ACC112 (cell line): ENCODE measurements at regions not wholly inside any gene's neighbourhood (a gene's known extent, or its start where the extent isn't known, plus 50 kb on each side); places are given as distances from the start of the nearest gene placed in this dataset.

Source experiments
- H2AFZ ChIP-seq: fragments of 200-600 bp; sonication (generic); one replicate; pipeline ENCODE4 v1.6.0; 2017; ENCODE audit warnings: antibody characterized with exemption, low read length; ENCODE audit not compliant: unreplicated experiment
- H3K27ac ChIP-seq: fragments of 200-600 bp; sonication (generic); 2 replicates; pipeline ENCODE4 v1.5.1; 2014; ENCODE audit warnings: low read depth, mild to moderate bottlenecking, antibody characterized with exemption, low read length, moderate library complexity
- H3K27me3 ChIP-seq: fragments of 200-600 bp; sonication (generic); 2 replicates; pipeline ENCODE4 v1.6.1; 2014; ENCODE audit warnings: mild to moderate bottlenecking, antibody characterized with exemption, low read length, moderate library complexity, mixed read lengths; ENCODE audit not compliant: insufficient read depth
- H3K36me3 ChIP-seq: fragments of 200-600 bp; sonication (generic); 2 replicates; pipeline ENCODE4 v1.6.1; 2016; ENCODE audit warnings: mild to moderate bottlenecking, antibody characterized with exemption, low read length, moderate library complexity, mixed read lengths; ENCODE audit not compliant: insufficient read depth
- H3K4me1 ChIP-seq: fragments of 200-600 bp; sonication (generic); one replicate; pipeline ENCODE4 v1.6.1; 2016; ENCODE audit warnings: low read length, mixed read lengths; ENCODE audit not compliant: insufficient read depth, unreplicated experiment, control insufficient read depth
- H3K4me3 ChIP-seq: fragments of 200-600 bp; sonication (generic); 2 replicates; pipeline ENCODE4 v1.5.1; 2014; ENCODE audit warnings: mild to moderate bottlenecking, low read depth, low read length
- H3K79me2 ChIP-seq: fragments of 200-600 bp; sonication (generic); one replicate; pipeline ENCODE4 v1.6.0; 2016; ENCODE audit warnings: low read length; ENCODE audit not compliant: control insufficient read depth, unreplicated experiment, insufficient read depth

DNA sequence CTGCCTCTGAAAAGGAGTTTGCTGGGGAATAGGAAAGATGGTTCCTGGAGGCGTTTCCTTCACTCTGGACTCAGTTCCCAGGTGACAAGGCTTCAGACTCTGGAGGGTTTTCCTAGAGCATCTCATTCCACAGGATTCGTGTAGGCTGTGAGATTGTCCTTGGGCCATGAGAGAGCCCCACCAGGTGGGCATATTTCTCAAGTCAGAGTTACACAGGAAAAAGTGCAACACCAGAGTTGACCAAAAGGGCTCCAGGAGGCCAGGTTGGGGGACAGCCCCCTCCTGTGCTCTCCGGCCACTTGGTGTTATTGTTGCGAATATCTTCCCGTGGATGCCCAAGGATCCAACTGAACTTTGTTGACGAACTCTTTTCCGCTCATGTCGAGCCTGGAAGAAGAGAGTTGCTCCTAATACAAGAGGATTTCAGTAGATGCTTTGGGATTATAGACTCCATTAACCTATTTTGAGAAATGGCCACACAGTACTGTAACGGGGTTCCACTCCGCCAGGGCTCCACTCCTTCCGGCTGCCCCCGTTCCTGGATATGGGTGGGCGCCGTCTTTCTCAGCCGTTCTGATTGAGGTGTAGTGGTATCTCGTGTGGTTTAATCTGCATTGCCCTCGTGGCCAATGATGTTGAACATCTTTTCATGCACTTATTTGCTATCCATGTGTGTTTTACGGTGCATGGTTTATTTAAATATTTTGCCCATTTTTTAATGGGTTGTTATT lies 580.3 kb downstream of the BRD1 start:
- no peak overlapping the region for H2AFZ ChIP-seq
- H3K4me1 ChIP-seq: no peaks in the 10 kb centered on the region
- no peaks in the 10 kb centered on the region for H3K79me2 ChIP-seq
- H3K27me3 ChIP-seq: no peaks in the 10 kb centered on the region
- no peak overlapping the region for H3K4me3 ChIP-seq
- no peak overlapping the region for H3K27ac ChIP-seq
- H3K36me3 ChIP-seq: no peaks in the 10 kb centered on the region

DNA sequence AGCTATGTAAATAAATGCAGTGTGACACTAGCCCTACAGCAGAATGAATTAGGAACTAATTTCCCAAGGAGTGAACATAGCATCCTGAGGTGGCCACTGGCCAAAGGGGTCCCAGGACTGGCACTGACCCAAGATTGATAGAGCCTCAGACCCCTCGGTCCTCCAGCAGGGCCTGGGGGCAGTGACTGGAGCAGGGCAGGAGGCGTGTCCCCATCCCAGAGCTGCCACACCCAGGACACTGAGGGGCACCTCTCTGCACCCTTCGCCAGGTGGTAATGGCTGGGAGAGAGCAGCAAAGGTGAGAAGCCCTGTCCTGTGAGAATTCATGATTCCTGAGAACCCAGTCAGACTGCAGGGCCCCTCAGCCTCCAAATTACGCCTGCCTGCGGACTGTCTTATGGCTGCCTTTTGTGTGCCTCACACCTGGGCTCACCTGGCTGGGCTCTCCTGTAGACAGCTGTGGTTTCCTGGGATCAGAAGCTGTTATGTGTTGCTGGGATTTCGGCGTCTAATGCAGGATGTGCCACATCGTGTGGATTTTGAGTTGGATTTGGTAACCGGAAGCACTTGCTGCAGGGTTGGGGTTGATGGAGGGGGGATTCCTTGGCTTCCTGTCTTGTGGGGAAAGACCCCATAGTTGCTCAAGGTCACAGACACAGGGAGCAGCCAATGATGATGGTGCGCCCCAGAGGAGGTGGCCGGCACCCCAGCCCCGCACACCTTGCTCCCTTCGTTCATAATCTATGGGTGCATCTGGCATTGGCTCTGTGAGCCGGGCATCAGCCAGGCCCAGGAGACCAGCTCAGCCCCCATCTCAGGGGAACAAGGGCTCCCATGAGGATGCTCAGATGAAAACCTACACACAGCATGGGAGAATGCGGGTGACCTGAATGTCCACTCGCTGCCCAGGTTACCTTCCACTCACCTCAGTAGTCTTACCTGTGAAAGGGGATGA lies 582.9 kb downstream of the BRD1 start:
- H3K4me3 ChIP-seq: no peak overlapping the region
- no peaks in the 10 kb centered on the region for H3K79me2 ChIP-seq

GRCh38 chr22:49243965-49244364 lies 583.7 kb downstream of the BRD1 start:
- Histone ChIP-seq H2AFZ (no peak overlapping the region), H3K4me1 (no peaks in the 10 kb centered on the region), H3K79me2 (no peaks in the 10 kb centered on the region), H3K36me3 (no peaks in the 10 kb centered on the region), H3K4me3 (no peak overlapping the region), H3K27ac (no peak overlapping the region), H3K27me3 (no peaks in the 10 kb centered on the region)

More for the DNA sequence above, 582.9 kb downstream of the BRD1 start:
- Histone ChIP-seq H3K4me1 (no peaks in the 10 kb centered on the region), H3K36me3 (no peaks in the 10 kb centered on the region), H3K27ac (no peak overlapping the region), H3K27me3 (no peaks in the 10 kb centered on the region), H2AFZ (no peak overlapping the region)

- H3K4me3 ChIP-seq: no peak overlapping the region
- no peaks in the 10 kb centered on the region for H3K36me3 ChIP-seq
- H3K4me1 ChIP-seq: no peaks in the 10 kb centered on the region
- no peaks in the 10 kb centered on the region for H3K27me3 ChIP-seq
- no peak overlapping the region for H3K27ac ChIP-seq
- no peak overlapping the region for H2AFZ ChIP-seq
- H3K79me2 ChIP-seq: no peaks in the 10 kb centered on the region
Measured at GRCh38 chr22:49243335-49243734, 584.3 kb downstream of the BRD1 start.

- H3K79me2 ChIP-seq: no peaks in the 10 kb centered on the region
- no peaks in the 10 kb centered on the region for H3K4me1 ChIP-seq
- H3K27me3 ChIP-seq: no peaks in the 10 kb centered on the region
- no peak overlapping the region for H2AFZ ChIP-seq
- H3K27ac ChIP-seq: no peak overlapping the region
- no peak overlapping the region for H3K4me3 ChIP-seq
- H3K36me3 ChIP-seq: no peaks in the 10 kb centered on the region
Measured at GRCh38 chr22:49242480-49242879, 585.2 kb downstream of the BRD1 start.

GRCh38 chr22:49241174-49241851 lies 586.4 kb downstream of the BRD1 start:
- H3K27ac ChIP-seq: no peak overlapping the region
- no peaks in the 10 kb centered on the region for H3K27me3 ChIP-seq
- H3K79me2 ChIP-seq: no peaks in the 10 kb centered on the region
- no peak overlapping the region for H2AFZ ChIP-seq
- H3K4me1 ChIP-seq: no peaks in the 10 kb centered on the region
- H3K4me3 ChIP-seq: no peak overlapping the region
- no peaks in the 10 kb centered on the region for H3K36me3 ChIP-seq

GRCh38 chr22:49240472-49240871 lies 587.2 kb downstream of the BRD1 start:
- Histone ChIP-seq H3K4me3 (no peak overlapping the region), H3K36me3 (no peaks in the 10 kb centered on the region), H3K79me2 (no peaks in the 10 kb centered on the region), H3K27ac (no peak overlapping the region), H2AFZ (no peak overlapping the region), H3K27me3 (no peaks in the 10 kb centered on the region), H3K4me1 (no peaks in the 10 kb centered on the region)

GRCh38 chr22:49240016-49240380 lies 587.7 kb downstream of the BRD1 start:
- H3K27me3 ChIP-seq: no peaks in the 10 kb centered on the region
- H3K79me2 ChIP-seq: no peaks in the 10 kb centered on the region
- H3K27ac ChIP-seq: no peak overlapping the region
- no peak overlapping the region for H2AFZ ChIP-seq
- H3K36me3 ChIP-seq: no peaks in the 10 kb centered on the region
- H3K4me1 ChIP-seq: no peaks in the 10 kb centered on the region
- no peak overlapping the region for H3K4me3 ChIP-seq

DNA sequence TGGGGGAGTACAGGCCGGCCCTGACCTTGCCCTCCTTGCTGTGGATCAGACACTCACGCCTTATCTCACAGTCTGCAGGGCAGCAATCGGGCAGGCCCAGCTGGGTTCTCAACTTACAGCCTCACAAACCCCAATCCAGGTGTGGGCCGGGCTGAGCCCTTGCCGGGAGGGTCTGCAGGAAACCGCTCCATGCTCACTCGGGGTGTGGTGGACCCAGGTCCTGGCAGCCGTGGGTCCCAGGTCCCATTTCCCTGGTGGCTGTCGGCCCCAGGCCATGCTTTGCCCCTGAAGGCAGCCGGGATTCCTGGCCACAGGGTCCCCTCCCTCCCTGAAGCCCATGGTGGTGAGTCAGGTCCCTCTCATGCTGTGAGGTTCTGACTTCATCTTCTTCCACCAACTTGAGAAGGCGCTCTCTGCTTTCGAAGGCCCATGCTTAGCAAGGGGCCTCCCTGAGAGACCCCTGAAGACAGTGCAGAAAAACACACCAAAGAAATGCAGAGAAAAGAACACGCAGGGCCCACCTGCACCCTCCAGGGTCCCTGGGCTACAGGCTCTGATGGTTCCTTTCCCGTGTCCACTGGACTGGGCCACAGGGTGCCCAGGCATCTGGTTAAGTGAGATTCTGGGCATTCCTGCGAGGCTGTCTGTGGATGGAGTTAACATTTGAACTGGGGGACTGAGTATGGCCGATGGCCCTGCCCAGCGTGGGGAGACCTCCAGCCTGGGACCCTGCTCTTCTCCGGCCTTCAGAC lies 588.2 kb downstream of the BRD1 start:
- H3K79me2 ChIP-seq: no peaks in the 10 kb centered on the region
- no peaks in the 10 kb centered on the region for H3K36me3 ChIP-seq
- no peaks in the 10 kb centered on the region for H3K27me3 ChIP-seq
- no peak overlapping the region for H2AFZ ChIP-seq
- H3K4me1 ChIP-seq: no peaks in the 10 kb centered on the region
- H3K4me3 ChIP-seq: no peak overlapping the region
- H3K27ac ChIP-seq: no peak overlapping the region
